ENCODE measurements at regions not wholly inside any gene's neighbourhood (a gene's known extent, or its start where the extent isn't known, plus 50 kb on each side); places are given as distances from the start of the nearest gene placed in this dataset.

DNA sequence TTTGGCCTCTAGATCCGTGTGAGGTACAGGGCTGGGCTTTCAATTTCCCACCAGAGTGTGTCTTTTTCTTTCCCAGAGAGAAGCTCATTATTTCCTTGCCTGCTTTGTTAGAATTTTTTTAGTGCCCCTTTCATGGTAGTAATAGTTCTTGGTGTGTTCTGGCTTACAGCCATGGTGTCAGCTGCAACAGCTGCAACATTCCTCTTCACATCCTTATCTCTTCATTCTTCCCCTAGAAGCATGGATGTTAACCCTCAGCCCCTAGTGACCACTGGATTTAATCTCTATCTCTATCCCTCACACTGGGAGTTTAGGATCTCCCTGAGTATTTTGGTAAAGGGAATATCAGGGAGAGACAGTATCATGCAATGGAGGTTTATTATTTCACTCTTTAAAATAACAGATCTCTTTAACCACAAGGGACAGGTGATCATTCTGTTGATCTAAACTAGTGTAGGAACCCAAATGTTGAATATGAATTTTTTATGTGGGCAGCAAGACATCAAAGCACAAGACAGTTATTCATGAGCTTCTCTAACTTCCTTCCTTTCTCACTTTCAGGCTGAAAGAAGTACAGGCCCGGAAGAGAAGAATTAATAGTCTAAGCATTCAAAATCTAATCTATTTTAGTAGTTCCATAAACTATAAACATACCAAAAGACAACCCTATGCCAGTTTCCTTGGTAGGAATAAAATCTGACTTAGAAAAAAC, 160.2 kb downstream of the FAM170A start:
- no peak for DNase-seq (ENCODE audit: low read depth)

DNA sequence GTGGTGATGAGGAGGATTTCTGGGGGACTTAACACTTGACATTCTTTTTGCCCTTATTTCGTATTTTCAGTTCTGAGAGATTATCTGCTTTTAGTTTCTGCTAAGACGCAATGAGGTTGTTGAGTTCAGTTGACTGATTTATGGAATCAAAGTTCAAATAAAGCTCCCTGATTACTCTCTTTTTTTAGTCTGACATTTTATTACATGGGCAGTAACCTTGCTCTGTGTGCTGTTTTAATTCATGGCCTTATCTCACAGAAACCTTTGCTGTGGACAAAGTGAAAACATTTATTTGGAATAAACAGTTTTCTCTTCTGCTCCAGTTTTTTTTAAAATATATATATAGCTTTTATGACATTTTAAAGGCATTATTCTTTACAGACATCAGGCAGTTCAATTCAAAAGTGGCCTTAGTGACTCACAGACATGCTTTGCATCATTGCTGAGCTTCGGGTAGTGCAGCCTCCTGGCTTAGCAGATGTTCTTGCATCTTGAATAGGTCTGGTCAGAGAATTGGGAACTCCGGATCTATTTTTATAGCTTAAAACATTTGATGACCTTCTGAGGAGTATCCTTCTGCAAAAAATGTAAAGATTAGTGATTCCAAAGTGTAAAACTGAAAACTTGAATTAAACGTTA, 162.9 kb downstream of the FAM170A start:
- DNase-seq (ENCODE audit: low read depth) = no peak

DNA sequence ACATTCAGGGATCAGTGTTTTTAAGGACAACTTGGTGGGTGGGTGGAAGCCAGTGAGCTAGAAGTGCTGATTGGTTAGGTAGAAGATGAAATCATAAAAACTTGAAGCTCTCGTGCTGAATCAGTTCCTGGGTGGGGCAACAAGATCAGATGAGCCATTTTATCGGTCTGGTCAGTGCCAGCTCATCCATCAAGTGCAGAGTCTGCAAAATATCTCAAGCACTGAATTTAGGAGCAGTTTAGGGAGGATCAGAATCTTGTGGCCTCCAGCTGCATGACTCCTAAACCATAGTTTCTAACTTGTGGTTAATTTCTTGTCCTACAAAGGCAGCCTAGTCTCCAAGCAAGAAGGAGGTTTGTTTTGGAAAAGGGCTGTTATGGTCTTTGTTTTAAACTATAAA, 166.4 kb downstream of the FAM170A start:
- no peak for DNase-seq (ENCODE audit: low read depth)

DNA sequence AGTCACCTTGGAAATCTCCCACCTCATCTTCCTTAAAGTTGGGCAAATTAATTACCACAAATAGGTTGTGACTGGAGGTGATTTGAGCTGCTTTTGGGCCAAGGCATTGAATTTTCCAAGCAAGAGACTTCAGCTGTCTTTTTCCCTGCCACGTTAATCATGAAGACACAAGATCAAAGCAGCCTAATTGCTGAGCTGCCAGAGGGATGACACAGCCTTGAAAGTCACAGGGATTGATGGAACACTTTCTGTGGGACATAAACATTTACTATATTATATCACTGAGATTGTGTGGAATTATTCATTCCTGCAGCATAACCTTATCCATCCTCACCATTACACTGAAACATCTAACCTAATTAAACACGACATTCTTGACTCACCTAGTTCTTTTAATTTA, 172.2 kb downstream of the FAM170A start:
- DNase-seq (ENCODE audit: low read depth) = no peak

DNA sequence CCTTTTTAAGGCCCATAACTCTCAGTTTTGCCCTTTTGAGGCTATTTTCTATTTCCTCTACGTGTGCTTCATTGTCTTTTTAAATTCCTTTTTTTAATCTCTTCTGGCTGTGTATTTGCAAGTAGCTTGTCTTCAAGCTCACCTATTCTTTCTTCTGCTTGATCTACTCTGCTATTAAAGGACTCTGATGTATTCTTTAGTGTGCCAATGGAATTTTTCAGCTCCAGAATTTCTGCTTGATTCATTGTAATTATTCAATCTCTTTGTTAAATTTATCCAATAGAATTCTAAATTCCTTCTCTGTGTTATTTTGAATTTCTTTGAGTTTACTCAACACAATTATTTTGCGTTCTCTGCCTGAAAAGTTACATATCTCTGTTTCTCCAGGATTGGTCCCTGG, 178.7 kb downstream of the FAM170A start:
- no peak for DNase-seq (ENCODE audit: low read depth)

DNA sequence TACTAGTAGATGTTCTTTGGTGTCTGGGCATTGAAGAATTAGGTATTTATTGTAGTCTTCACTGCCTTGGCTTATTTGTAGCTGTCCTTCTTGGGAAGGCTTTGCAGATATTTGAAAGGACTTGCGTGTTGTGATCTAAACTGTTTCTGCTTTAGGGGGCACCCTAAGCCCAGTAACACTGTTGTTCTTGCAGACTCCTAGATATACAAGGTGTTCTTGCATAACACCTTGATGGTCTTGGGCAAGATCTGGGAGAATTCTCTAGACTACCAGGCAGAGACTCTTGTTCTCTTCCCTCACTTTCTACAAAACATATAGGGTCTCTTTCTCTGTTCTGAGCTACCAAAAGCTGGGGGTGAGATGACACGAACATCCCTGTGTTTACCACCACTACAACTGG, 179.1 kb downstream of the FAM170A start:
- DNase-seq (ENCODE audit: low read depth) = no peak

DNA sequence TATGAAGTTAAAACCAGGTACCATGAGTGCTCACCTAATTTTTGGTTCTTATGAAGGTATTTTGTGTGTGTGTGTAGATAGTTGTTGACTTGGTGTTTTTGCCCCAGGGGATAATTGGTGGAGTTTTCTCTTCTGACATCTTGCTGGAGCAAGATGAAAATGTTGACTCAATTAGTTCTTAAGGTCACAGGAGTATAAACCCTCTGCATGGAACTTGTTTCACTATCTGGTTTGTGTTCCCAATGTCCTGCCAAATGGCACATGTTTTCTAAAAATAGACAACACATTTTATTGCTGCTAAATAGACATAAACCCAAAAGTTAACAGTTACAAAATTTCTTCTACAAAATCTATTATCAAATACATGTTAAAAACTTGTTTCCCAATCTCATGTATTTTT, 180.9 kb downstream of the FAM170A start:
- DNase-seq (ENCODE audit: low read depth) = no peak

DNA sequence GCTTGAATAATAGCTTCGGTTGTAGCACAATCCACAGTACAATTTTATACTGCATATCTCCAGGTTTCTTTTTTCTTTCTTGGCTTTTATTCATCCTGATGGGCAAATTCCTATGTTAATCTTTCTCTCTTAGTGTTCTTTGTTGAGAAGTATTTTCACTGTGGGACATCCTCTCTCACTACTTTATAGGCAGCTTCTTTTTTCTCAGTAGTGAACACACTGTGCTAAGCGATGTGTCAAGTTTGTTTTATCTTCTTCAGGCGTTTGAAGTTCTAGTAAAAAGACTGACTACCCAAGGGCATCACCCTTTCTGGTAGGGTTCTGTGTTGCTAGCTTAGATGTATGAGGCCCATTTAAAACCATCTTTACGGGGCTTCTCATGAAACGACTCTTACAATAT, 182.1 kb downstream of the FAM170A start:
- DNase-seq (ENCODE audit: low read depth) = no peak

DNA sequence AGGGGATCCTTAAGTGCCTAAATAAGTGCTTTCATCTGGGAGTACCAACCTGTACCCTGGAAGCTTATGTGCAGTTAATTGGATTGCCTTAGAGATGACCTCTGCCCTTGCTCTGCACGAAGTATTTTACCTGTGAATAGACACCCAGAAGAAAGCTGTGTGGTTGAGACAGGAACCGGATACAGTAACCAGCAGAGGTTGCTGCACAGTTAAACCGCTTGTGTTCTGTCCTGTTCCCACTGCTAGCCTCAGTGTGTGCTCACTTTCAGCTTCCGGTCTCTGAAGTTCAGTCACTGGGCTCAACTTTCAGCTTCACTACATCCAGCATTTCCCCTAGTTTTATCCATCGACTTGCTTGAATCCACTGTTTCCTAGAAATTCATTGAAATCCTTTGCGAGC, 185.3 kb downstream of the FAM170A start:
- DNase-seq (ENCODE audit: low read depth) = no peak

DNA sequence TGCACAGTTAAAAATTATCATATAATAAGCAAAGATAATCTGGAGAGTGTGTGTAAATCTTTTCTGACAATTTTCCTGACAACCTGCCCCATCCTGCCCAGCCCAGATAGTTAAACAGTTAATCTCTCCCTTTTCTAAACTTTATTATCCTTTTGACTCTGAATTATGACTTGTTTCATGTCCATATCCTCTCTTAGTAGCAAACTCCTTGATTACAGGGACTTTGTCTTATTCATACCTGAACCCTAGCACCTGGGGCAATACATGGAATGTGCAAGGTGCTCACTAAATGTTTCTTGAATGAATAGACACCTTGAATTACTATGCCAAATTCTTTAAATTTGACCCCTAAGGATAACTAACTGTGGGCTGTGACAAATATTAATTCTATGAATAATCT, 186.7 kb downstream of the FAM170A start:
- DNase-seq (ENCODE audit: low read depth) = no peak

DNA sequence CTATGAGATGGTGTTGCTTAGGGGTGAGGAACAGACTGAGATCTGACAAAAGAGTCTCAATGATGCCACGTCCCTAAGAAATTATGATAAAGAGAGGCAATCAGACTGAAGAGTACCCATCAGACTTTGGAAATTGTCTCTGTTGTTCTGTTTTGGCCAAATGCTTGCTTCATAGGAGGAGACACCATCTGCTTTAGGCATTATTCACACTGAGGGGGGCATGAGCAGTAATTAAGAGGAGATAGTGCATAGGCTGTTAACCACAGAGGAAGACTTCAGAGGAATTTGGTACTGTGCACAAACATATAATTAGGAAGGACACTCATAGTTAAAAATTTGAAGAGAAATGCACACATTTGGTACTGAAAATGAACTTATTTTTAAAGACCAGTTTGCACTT, 190.7 kb downstream of the FAM170A start:
- no peak for DNase-seq (ENCODE audit: low read depth)

DNA sequence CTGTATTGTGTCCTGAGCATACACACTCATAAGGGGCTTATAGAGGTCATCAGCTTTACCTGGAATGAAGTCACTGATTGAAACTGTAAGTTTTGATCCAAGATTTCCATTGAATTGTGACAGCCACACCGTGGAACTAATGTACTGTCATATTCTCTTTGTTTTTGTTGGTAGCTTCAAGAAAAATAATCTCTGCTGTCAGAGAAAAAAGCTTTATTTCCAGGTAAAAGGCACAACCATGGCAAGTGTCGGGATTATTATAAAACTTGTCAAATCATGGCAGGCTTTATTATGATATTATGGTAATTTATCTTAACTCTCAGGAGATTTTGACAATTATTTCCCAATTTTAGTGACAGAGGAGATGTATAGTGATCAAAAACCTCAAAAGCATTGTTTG, 191.2 kb downstream of the FAM170A start:
- no peak for DNase-seq (ENCODE audit: low read depth)

DNA sequence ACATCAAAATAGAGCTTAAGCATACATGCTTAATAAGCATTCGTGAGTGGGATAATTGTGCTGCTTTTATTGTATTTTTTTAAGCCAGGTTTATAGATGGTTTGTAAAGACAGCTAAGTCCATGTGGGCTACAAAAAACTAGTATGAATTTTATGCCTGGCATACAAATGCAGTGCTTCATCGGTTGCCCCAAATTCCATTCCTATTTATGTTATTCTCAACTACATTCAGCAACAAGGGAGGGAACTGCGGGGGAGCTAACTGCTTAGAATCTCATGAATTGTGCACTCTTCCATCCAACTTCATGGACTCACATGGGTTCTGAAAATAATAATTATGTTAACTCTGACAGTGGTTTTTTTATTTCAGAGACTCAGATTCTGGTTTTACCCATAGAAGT, 199.2 kb downstream of the FAM170A start:
- no peak for DNase-seq (ENCODE audit: low read depth)

DNA sequence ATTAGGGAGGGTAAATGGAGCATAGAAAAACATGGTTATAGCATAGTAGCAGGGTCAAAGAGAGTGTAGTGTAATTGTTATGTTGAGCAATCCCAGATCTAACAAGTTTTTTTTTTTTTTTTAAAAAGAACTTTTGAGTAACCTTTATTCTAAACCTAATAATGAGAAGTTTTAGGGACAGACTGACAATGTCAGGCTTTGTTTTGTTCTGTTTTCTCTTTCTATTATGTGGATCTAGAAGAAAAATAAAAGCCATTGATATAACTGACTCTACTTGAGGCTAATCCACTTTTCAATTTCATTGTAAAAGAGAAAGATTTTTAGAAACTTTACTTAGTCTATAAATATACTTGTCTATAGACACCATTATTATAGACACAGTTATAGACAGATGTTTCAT, 200.0 kb downstream of the FAM170A start:
- DNase-seq (ENCODE audit: low read depth) = no peak

DNA sequence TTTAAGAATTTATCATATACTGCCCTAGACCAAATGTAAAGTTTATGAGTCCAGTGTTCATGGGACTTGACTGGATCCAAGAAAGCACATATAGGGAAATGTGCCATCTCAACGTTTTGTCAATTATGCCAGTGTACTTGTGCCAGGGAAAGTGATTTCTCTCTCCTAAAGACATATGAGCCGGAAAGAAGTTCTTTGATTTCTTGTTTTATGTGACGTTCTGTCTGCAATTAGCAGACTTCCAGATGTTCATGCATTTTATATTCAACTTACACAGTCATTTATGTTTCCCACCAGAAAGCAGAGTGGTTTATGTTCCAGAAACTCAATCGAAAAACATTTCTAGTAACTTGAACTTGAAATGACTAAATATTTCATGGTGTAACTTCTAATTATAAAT, 203.8 kb downstream of the FAM170A start:
- DNase-seq (ENCODE audit: low read depth) = no peak

DNA sequence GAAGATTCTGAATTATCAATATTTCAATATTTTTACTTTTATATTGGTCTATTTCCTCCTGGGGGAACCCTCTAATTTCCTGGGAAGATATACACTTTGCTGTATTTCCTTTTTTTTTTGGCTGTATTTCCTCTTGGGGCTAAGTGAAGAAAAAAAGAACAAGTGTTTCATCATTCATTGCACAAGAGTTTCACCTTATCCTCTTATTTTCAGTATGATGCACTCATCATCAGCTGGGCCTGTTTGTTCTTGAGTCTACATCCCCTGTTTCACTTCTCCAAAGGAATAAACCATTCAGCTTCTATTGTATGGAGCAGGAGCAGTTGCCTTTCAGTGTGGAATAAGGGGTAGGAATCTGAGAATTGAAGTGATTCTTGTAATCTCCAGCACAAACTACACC, 210.8 kb downstream of the FAM170A start:
- no peak for DNase-seq (ENCODE audit: low read depth)

DNA sequence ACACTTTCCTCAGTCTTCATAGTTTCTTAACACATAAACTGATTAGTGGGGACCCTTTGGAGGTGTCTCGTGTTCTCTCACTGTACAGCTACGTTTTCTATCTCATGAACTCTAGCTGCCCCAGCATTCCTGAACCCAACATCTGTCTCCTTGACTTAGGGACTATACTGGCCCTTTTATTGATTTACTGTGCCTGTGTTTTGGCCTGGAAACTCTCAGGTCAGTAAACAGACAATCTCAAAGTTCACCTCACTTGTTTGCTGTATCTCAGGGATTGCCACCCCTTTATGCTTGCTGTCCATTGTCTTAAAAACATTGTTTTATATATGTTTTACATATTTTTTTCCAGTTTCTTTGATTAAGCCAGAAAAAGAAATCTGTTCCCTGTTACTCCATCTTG, 222.8 kb downstream of the FAM170A start:
- DNase-seq (ENCODE audit: low read depth) = no peak

DNA sequence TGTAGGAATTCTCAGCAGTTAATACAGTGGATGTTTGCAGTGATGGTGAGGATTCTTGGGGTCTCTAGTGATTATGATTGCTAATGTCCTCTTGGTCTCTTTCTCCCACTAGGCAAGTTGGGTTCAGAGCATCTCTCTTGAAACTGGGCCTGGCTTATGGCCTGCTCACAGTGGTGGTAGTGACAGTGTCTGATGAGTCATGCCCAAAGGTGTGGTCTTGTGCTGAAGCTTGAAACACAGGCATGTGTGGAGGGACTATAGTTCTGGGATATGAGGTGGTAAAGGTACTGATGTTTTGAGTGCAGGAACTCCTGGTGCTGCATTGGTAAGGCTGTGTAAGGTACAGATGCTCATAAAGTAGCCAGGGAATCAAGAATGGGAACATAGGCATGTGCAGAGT, 231.1 kb downstream of the FAM170A start:
- DNase-seq (ENCODE audit: low read depth) = no peak

DNA sequence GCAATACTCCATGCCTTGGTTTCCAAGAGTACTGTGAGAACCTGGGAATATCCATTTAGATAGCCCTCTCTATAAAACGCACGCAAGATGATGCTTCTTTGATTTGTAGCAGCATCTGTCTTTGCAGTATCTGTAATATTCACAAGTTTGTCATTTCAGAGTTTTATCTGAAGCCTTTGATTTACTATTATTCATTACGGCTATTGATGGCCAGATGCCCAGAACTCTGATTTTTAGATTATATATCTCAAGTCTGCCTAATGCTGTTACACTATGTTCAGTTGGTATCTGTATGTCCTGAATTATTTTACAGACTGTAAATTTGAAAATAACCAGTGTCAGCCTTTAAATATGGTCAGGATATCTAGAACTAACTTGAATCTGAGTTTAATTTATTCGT, 233.3 kb downstream of the FAM170A start:
- DNase-seq (ENCODE audit: low read depth) = no peak

DNA sequence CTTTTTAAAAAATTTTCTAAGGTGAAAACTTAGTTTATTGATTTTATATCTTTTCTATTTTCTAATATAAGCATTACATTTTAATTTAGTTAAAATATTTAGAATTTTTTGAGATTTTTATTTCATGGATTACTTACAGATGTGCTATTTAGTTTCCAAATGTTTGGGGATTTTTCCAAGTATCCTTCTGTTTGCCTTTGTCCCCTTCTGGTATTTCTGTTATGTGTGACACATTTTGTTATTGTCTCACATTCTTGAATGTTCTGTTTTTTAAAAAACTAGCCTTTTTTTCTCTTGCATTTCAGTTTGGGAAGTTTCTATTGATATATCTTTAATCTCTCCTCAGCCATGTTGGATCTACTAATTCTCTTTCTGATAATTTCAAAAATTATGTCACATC, 234.9 kb downstream of the FAM170A start:
- DNase-seq (ENCODE audit: low read depth) = no peak

DNA sequence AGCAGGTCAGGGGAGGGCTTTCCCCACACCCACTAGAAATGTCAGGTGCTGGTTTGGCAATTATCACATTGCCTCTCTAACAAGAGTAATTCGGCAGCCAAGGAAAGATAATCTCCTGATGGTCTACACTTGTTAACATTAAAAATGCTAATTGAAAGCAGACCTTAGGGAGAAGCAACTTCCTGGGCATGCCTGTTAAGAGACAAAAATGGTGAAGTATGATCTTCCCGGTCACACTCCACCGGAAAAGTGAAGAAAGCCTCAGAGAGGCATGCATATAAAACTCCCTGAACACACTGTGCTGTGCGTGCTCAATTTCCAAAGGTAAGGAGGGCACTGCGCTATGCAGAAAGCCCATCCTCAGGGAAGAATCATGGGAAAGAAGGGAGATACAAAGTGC, 244.3 kb downstream of the FAM170A start:
- no peak for DNase-seq (ENCODE audit: low read depth)

DNA sequence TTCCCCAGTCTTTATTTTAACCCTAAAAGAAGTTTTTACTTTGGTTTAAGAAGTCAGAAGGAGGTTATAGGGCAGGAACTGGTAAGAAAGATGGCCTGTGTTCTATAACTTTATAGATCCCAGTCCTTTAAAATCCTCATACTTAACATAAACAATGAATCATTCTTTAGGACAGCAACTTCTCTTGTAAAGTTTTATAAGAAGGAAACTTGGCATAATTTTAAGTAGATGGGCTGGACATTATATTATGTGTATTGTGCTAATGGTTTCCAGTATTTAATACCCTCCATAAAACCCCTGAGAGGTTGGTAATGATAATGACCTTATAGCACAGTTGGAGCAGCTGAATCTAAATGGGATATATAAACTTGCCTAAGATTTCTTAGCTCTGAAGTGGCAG, 247.2 kb downstream of the FAM170A start:
- no peak for DNase-seq (ENCODE audit: low read depth)

DNA sequence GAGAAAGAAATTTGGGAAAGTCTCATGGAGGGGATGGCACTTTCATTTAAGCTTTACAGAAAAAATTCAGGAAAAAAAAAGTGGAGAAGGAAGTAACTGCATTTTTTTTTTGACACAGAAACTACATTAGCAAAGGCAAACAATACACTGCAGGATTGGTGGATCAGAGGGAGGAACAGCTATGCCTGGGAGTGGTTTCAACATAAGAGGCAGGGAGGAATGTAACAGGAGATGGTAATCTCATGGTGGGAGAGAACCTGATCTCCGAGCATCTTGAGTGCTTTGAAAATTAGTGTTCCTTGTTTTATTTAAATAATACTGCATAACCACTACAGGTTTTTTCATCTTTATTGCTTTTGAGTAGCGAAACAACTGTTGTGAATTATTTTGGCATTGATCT, 249.4 kb downstream of the FAM170A start:
- DNase-seq (ENCODE audit: low read depth) = no peak

DNA sequence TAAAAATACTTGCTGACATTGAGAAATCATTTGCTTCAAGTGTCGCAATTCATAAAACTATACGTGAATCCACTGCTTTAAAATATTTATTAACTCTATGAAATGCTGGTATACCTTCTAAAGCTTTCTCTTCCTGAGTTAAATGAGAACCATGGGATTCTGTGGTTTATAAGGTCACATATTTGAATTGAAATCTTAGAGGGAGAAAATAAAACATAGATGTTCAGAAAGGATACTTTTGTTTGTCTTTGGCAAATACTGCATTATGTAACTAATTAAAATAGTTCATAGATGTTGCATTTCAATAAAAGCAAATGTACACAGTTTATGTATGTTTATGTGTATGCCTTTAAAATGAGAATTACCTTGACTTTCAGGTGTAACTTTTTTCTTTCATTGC, 250.1 kb downstream of the FAM170A start:
- no peak for DNase-seq (ENCODE audit: low read depth)

Data from HS-5 (cell line).